ENCODE measurements at regions not wholly inside any gene's neighbourhood (a gene's known extent, or its start where the extent isn't known, plus 50 kb on each side); places are given as distances from the start of the nearest gene placed in this dataset.

GRCh38 chr15:72847806-72848205 lies 64.2 kb upstream of the ADPGK start:
- TF ChIP-seq CTCF (IDR thresholded peaks at IDR 0.05; ENCODE audit: low read depth, low read length) (no peak), MAX (IDR thresholded peaks at IDR 0.05; ENCODE audit: low read depth, low read length) (no peak)
